HS-27A (cell line): ENCODE measurements at regions not wholly inside any gene's neighbourhood (a gene's known extent, or its start where the extent isn't known, plus 50 kb on each side); places are given as distances from the start of the nearest gene placed in this dataset.
"Not testable (repeated sequence)": the region's sequence is repeated elsewhere in the genome, so short reads cannot be mapped to it uniquely, and the experiment has no call there.

ENCODE experiments used
- DNase-seq: peaks from one replicate; pipeline ENCODE4 v3.0.0-alpha.2; 2012; ENCODE audit warnings: low read depth, missing footprints

- not testable (repeated sequence) for DNase-seq
These were observed 2137.4 kb upstream of the DEFB115 start for GRCh38 chr20:29120088-29120487.

DNA sequence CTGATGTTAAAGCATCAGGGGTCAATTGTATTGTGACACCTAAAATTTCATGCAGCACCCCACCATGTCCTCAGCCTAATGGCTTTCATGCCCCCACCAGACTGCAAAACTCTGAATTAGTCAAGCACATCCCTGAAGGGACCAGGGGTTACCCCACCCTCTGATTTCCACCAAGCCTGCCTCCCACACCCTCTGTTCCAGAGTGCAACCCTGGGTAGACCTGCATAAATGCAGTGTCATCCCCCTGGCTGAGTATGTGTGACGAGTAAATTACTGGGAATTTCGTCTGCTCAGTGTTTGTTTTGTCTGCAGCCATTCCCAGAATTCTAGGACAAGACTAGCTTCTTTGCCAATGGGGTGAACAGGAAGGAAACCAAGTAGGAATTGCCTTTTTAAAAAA lies 2136.9 kb upstream of the DEFB115 start:
- not testable (repeated sequence) for DNase-seq

DNA sequence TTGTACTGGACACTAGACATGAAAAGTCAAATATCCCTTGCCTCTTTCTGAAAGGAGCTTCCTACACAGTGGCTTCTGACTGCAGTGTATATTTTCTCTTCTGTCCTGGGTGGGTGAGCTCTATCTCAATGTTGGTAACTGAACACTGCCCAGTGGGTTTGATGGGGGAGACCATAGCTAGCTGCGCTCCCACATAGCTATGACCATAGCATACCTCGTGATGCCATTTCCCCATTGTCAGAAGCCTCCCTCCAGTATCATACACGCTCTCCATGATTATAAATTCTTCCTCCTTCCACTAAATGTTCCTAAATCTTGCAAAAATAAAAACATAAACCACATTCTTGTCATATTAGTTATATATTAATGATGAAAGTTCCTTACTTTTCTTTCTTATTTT lies 2134.7 kb upstream of the DEFB115 start:
- DNase-seq, result not testable (repeated sequence)

DNA sequence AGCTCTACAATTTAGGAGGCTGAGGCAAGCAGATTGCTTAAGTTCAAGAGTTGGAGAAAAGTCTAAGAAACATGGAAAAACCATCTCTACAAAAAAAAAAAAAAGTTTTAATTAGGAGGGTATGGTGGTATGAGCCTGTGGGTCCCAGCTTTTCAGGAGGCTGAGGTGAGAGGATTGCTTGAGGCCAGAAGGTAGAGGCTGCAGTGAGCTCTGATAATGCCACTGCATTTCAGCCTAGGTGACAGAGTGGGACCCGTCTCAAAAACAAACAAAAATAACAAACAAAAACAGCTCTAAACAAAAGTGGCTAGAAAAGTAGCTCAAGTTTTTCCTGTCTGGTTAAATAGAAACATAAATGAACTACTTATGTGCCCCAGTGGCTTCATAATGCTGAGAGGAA lies 2133.6 kb upstream of the DEFB115 start:
- no peak for DNase-seq
